ENCODE measurements at regions not wholly inside any gene's neighbourhood (a gene's known extent, or its start where the extent isn't known, plus 50 kb on each side); places are given as distances from the start of the nearest gene placed in this dataset.

- TF ChIP-seq KHSRP (IDR thresholded peaks at IDR 0.05) (no peak), YY1 (IDR thresholded peaks at IDR 0.05; ENCODE audit: borderline replicate concordance in 1 of 3, control insufficient read depth in 1 of 3, extremely low read depth in 1 of 3, insufficient read depth in 3 of 3, insufficient read length in 1 of 3, insufficient replicate concordance in 2 of 3, low read depth in 1 of 3, low read length in 2 of 3) (no peak), CTCFL (IDR thresholded peaks at IDR 0.05; ENCODE audit: borderline replicate concordance, insufficient read depth, low read depth, low read length, poor library complexity, severe bottlenecking) (no peak)
Observed at GRCh38 chr5:173783371-173783770, 104.8 kb upstream of the CPEB4 start (continued).

- ATAC-seq, result peak; percentile 20
- no peak overlapping the region for H3K4me3 ChIP-seq
- no peaks in the 10 kb centered on the region for H3K36me3 ChIP-seq (ENCODE audit: control insufficient read depth, insufficient read depth, low read length)
- WGBS (ENCODE audit: insufficient coverage, low coverage, missing lambda C conversion rate), result 0% methylated on average over 4 of the region's 4 CpGs
- FAIRE-seq, result no peak
- in situ Hi-C loops (cut with MboI), result loop anchor here (10.0 kb wide), 1 partner anchor 99 kb away; the partner anchor contains the start of gene CPEB4
- H3K27ac ChIP-seq (ENCODE audit: extremely low read depth, low read depth, low read length), result no peak overlapping the region
- no peaks in the 10 kb centered on the region for H3K9me3 ChIP-seq (replicated peaks; ENCODE audit: control insufficient read depth, insufficient read depth, low read depth, low read length)
- H3K9ac ChIP-seq (ENCODE audit: insufficient read depth in 1 of 2, low read depth in 2 of 2, low read length in 2 of 2), result no peak overlapping the region
- CTCF ChIA-PET (ENCODE audit: low intra/inter-chr PET ratio), result no interaction called here
- DNase-seq (ENCODE audit: extremely low read depth in 1 of 4, low spot score in 3 of 4), result peak in 2 of 4 experiments; percentile 41 to 74
- peaks cover 24 to 49% of the 10 kb centered on the region in 2 experiments; a peak in 4 of 5 replicates for H3K4me1 ChIP-seq (replicated peaks in 1 of 2; ENCODE audit: control insufficient read depth in 2 of 2, insufficient read depth in 2 of 2, low read length in 2 of 2)
- intact Hi-C loops (cut with micrococcal nuclease), result no loop called here
- H3K4me2 ChIP-seq (ENCODE audit: insufficient read depth, low read length), result peak overlapping the region; percentile 17; the same call in 1 of the 2 replicates
- POLR2A ChIA-PET, result interaction anchor here (1.1 to 1.8 kb wide), 4 partner anchors 11 to 104 kb away, joined by 3 to 7 read pairs (median 4); no protein-coding TSS in a partner anchor
- BruUV-seq (replicated peaks), result no TSS peak
- no peaks in the 10 kb centered on the region for H3K79me2 ChIP-seq (ENCODE audit: control insufficient read depth, insufficient read depth, low read length)
- peaks cover 2% of the 10 kb centered on the region for H3K9me1 ChIP-seq (ENCODE audit: control insufficient read depth, insufficient read depth, low read length)
- H2AFZ ChIP-seq (ENCODE audit: low read depth, low read length), result no peak overlapping the region
- H3K27me3 ChIP-seq (ENCODE audit: control insufficient read depth in 2 of 2, insufficient read depth in 2 of 2, low read length in 2 of 2), result no peaks in the 10 kb centered on the region
- H4K20me1 ChIP-seq (replicated peaks; ENCODE audit: control insufficient read depth, insufficient read depth, low read length), result no peaks in the 10 kb centered on the region
- TF ChIP-seq ZNF589 (CRISPR knock-in tag; IDR thresholded peaks at IDR 0.05; ENCODE audit: low read depth), result 0 out of 2 replicates have a peak, but pooled peaks have one; percentile 37
- TF ChIP-seq ZNF197 (CRISPR knock-in tag; IDR thresholded peaks at IDR 0.05; ENCODE audit: low read depth), result 0 out of 2 replicates have a peak, but pooled peaks have one; percentile 10
- peak; percentile 33; the same call in 1 of the 2 replicates for TF ChIP-seq GATAD2A (IDR thresholded peaks at IDR 0.05)
- TF ChIP-seq MEIS2 (IDR thresholded peaks at IDR 0.05; ENCODE audit: partially characterized antibody), result peak; percentile 14
- no peak for TF ChIP-seq CC2D1A (IDR thresholded peaks at IDR 0.05)
- peak; percentile 25; the same call in 1 of the 2 replicates for TF ChIP-seq CEBPB (tag; IDR thresholded peaks at IDR 0.05)
- TF ChIP-seq CEBPG (CRISPR knock-in tag; IDR thresholded peaks at IDR 0.05), result no peak
- TF ChIP-seq CEBPG (tag; conservative IDR thresholded peaks at IDR 0.05 in 1 of 2, IDR thresholded peaks at IDR 0.05 in 1 of 2), result 0 out of 4 replicates have a peak, but pooled peaks of 1 of the 2 experiments have one; percentile 7
- 0 out of 2 replicates have a peak, but pooled peaks have one; percentile 15 for TF ChIP-seq DPF2 (IDR thresholded peaks at IDR 0.05)
- no peak for TF ChIP-seq ZBTB7A (IDR thresholded peaks at IDR 0.05; ENCODE audit: borderline replicate concordance, control insufficient read depth, low read depth, low read length)
- TF ChIP-seq JUND (IDR thresholded peaks at IDR 0.05; ENCODE audit: borderline replicate concordance, low read depth, low read length), result 0 out of 2 replicates have a peak, but pooled peaks have one; percentile 4
- TF ChIP-seq JUND (tag; IDR thresholded peaks at IDR 0.05; ENCODE audit: borderline replicate concordance, low read depth, low read length), result no peak; the same call in 2 of the 3 replicates
- 0 out of 4 replicates have a peak, but pooled peaks of 1 of the 2 experiments have one; percentile 17 for TF ChIP-seq RCOR1 (IDR thresholded peaks at IDR 0.05; ENCODE audit: borderline replicate concordance in 1 of 2, low read depth in 2 of 2, low read length in 2 of 2)
- TF ChIP-seq RAD21 (CRISPR knock-in tag; conservative IDR thresholded peaks at IDR 0.05 in 1 of 2, IDR thresholded peaks at IDR 0.05 in 1 of 2), result peak in 1 of 2 experiments; percentile 22; a peak in 1 of 4 replicates
- TF ChIP-seq NUFIP1 (IDR thresholded peaks at IDR 0.05; ENCODE audit: partially characterized antibody), result no peak
Observed at GRCh38 chr5:173785400-173785799, 102.7 kb upstream of the CPEB4 start.

Data from K562 (cell line).